Liver (tissue), 3 donors: ENCODE measurements at regions not wholly inside any gene's neighbourhood (a gene's known extent, or its start where the extent isn't known, plus 50 kb on each side); places are given as distances from the start of the nearest gene placed in this dataset.
A peak's percentile ranks its signal among the peaks of the same experiment; 100 is the strongest.

Experiments
- CTCF ChIP-seq: fragments of 150-350 bp; IDR thresholded peaks from 2 replicates; pipeline ENCODE4 v1.5.1; 2017; ENCODE audit warnings: improper control_type of control experiment, low read depth, low read length; ENCODE audit not compliant: missing input control
- EGR1 ChIP-seq, 2 donors: IDR thresholded peaks; 2 replicates each; pipeline ENCODE4 v1.6.1; 2016 to 2018; ENCODE audit warnings: antibody characterized with exemption in 2 of 2, low read depth in 2 of 2
- FOXA1 ChIP-seq: IDR thresholded peaks from 2 replicates; pipeline ENCODE4 v1.6.1; 2016; ENCODE audit warnings: antibody characterized with exemption
- FOXA2 ChIP-seq: IDR thresholded peaks from 2 replicates; pipeline ENCODE4 v1.6.1; 2016; ENCODE audit warnings: antibody characterized with exemption
- JUND ChIP-seq, 2 donors: IDR thresholded peaks; 2 replicates each; pipeline ENCODE4 v1.6.1; 2016; ENCODE audit warnings: antibody characterized with exemption in 2 of 2
- NR2F2 ChIP-seq: IDR thresholded peaks from 2 replicates; pipeline ENCODE4 v1.6.1; 2016; ENCODE audit warnings: antibody characterized with exemption
- YY1 ChIP-seq: IDR thresholded peaks from 2 replicates; pipeline ENCODE4 v1.6.1; 2016; ENCODE audit warnings: antibody characterized with exemption, mild to moderate bottlenecking
- ZBTB33 ChIP-seq: IDR thresholded peaks from 2 replicates; pipeline ENCODE4 v1.6.1; 2016; ENCODE audit warnings: antibody characterized with exemption
- TF ChIP-seq, protein P1 (sequence below): IDR thresholded peaks from 2 replicates; pipeline ENCODE4 v1.6.1; 2016; ENCODE audit warnings: antibody characterized with exemption, mild to moderate bottlenecking
- TF ChIP-seq, protein P2 (sequence below): IDR thresholded peaks from 2 replicates; pipeline ENCODE4 v1.6.1; 2016; ENCODE audit warnings: antibody characterized with exemption
- donor health status: healthy.
- donor health status: healthy.

- TF ChIP-seq YY1 = peak; percentile 58
- no peak for TF ChIP-seq CTCF
- no peak for TF ChIP-seq NR2F2
- TF ChIP-seq FOXA1 = peak; percentile 57
- no peak for TF ChIP-seq JUND (IDR thresholded peaks at IDR 0.05)
- peak; percentile 28 for TF ChIP-seq ZBTB33
- TF ChIP-seq, protein P1, sequence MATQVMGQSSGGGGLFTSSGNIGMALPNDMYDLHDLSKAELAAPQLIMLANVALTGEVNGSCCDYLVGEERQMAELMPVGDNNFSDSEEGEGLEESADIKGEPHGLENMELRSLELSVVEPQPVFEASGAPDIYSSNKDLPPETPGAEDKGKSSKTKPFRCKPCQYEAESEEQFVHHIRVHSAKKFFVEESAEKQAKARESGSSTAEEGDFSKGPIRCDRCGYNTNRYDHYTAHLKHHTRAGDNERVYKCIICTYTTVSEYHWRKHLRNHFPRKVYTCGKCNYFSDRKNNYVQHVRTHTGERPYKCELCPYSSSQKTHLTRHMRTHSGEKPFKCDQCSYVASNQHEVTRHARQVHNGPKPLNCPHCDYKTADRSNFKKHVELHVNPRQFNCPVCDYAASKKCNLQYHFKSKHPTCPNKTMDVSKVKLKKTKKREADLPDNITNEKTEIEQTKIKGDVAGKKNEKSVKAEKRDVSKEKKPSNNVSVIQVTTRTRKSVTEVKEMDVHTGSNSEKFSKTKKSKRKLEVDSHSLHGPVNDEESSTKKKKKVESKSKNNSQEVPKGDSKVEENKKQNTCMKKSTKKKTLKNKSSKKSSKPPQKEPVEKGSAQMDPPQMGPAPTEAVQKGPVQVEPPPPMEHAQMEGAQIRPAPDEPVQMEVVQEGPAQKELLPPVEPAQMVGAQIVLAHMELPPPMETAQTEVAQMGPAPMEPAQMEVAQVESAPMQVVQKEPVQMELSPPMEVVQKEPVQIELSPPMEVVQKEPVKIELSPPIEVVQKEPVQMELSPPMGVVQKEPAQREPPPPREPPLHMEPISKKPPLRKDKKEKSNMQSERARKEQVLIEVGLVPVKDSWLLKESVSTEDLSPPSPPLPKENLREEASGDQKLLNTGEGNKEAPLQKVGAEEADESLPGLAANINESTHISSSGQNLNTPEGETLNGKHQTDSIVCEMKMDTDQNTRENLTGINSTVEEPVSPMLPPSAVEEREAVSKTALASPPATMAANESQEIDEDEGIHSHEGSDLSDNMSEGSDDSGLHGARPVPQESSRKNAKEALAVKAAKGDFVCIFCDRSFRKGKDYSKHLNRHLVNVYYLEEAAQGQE = no peak
- TF ChIP-seq, protein P2, sequence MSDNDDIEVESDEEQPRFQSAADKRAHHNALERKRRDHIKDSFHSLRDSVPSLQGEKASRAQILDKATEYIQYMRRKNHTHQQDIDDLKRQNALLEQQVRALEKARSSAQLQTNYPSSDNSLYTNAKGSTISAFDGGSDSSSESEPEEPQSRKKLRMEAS = no peak
- TF ChIP-seq EGR1 (IDR thresholded peaks at IDR 0.05; ENCODE audit: low read depth in 2 of 2) = no peak
- peak; percentile 78 for TF ChIP-seq FOXA2
These were observed 331.9 kb upstream of the NDST3 start for GRCh38 chr4:117702353-117702752.
